ENCODE measurements at regions not wholly inside any gene's neighbourhood (a gene's known extent, or its start where the extent isn't known, plus 50 kb on each side); places are given as distances from the start of the nearest gene placed in this dataset.
A peak's percentile ranks its signal among the peaks of the same experiment; 100 is the strongest.

DNA sequence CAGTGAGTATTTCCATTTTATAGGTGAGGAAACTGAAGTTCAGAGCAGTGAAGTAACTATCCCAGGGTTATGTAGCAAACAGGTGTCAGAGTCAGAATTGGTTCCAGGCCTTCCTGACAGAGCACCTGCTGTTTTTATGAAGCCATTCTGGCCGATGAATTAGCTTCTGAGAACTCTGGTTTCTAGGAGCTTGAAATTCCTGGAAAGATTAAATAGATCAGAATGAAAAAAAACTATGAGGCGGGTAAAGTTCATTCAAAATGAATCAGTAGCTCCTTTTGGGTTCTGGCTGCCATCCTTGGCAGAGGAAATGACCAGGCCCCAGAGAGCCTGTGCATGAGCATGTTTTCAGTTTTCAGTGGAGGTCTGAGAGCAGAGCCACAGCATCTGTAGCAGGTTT, 59.3 kb upstream of the CFAP161 start:
- CTCF ChIA-PET = interaction anchor here (1.6 to 1.8 kb wide), 2 partner anchors 24 to 191 kb away, joined by 5 to 9 read pairs; no protein-coding TSS in a partner anchor
- POLR2A ChIA-PET = interaction anchor here (1.0 to 3.1 kb wide), 2 partner anchors 36 to 74 kb away, joined by 3 to 20 read pairs; partner anchors contain the start of gene TLNRD1

DNA sequence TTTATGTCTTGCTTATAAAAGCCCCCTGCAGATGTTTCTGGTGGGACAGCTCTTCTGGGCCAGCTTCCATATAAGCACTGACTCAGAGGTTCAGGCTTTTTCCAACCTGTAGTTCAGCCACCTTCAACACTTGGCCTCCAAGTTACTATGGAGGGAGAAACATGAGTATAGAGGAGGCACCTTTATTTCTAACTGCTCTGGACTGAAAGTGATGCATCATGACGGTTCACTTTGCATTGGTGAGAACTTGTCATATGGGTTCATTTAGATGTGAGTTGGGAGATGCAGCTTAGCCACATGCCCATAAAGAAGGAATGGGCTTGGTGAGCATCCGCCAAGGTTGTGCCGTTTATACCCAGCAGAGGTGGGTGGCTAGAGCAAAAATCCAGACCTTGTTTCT, 58.8 kb upstream of the CFAP161 start:
- Mint-ChIP-seq H3K27me3 (peaks cover 3% of the 10 kb centered on the region), H3K4me1 (peaks cover 36% of the 10 kb centered on the region), H3K4me3 (no peak overlapping the region), H3K36me3 (ENCODE audit: low read depth) (peaks cover 7% of the 10 kb centered on the region), H3K9me3 (peaks cover 10% of the 10 kb centered on the region), H3K27ac (peak overlapping the region; percentile 73)
- no peak for DNase-seq
- CTCF ChIA-PET = interaction anchor here (1.6 to 1.8 kb wide), 2 partner anchors 24 to 191 kb away, joined by 5 to 9 read pairs; no protein-coding TSS in a partner anchor
- POLR2A ChIA-PET = interaction anchor here (1.0 to 3.1 kb wide), 2 partner anchors 36 to 74 kb away, joined by 3 to 20 read pairs; partner anchors contain the start of gene TLNRD1

More for the DNA sequence above, 59.3 kb upstream of the CFAP161 start:
- peak overlapping the region; percentile 73 for H3K27ac Mint-ChIP-seq
- peaks cover 7% of the 10 kb centered on the region for H3K36me3 Mint-ChIP-seq (ENCODE audit: low read depth)
- no peak for DNase-seq
- H3K27me3 Mint-ChIP-seq = peaks cover 3% of the 10 kb centered on the region
- peaks cover 9% of the 10 kb centered on the region for H3K9me3 Mint-ChIP-seq
- peaks cover 36% of the 10 kb centered on the region for H3K4me1 Mint-ChIP-seq
- H3K4me3 Mint-ChIP-seq = no peak overlapping the region

GRCh38 chr15:81080996-81081395, 53.1 kb upstream of the CFAP161 start:
- CTCF ChIA-PET = interaction anchor here (1.2 kb wide), 1 partner anchor 185 kb away, joined by 3 read pairs; no protein-coding TSS in a partner anchor
- DNase-seq = no peak

DNA sequence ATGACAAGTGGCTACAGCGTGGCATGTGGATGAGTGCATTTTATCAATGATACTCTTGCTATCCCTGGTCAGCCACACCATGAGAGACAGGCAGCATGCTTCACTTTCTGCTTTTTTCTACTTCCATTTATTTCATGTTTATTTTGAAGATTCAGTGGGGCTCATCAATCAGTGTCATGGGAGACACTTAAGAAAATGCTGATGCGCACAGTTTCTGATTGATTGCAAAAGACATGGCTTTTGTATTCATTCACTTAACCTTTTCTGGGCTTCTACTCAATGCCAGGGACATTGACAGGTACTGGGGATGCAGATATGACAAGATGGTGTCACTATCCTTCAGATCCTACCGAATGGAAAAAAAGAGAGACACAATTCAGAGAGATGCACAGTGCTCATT, 50.9 kb upstream of the CFAP161 start:
- POLR2A ChIA-PET = no interaction called here

More at GRCh38 chr15:81080996-81081395, 53.1 kb upstream of the CFAP161 start:
- POLR2A ChIA-PET = no interaction called here
- Mint-ChIP-seq H3K36me3 (ENCODE audit: low read depth) (peaks cover 2% of the 10 kb centered on the region), H3K4me3 (no peak overlapping the region), H3K9me3 (peaks cover 3% of the 10 kb centered on the region), H3K27ac (no peak overlapping the region), H3K27me3 (no peaks in the 10 kb centered on the region), H3K4me1 (peaks cover 20% of the 10 kb centered on the region)

More for the DNA sequence above, 50.9 kb upstream of the CFAP161 start:
- H3K9me3 Mint-ChIP-seq = peaks cover 3% of the 10 kb centered on the region
- CTCF ChIA-PET = no interaction called here
- no peak for DNase-seq
- H3K4me3 Mint-ChIP-seq = no peak overlapping the region
- peaks cover 2% of the 10 kb centered on the region for H3K36me3 Mint-ChIP-seq (ENCODE audit: low read depth)
- peaks cover 21% of the 10 kb centered on the region for H3K4me1 Mint-ChIP-seq
- H3K27me3 Mint-ChIP-seq = peaks cover 7% of the 10 kb centered on the region
- no peak overlapping the region for H3K27ac Mint-ChIP-seq

Data from activated CD4-positive, alpha-beta memory T cell treated with anti-CD3 and anti-CD28 coated beads, Interleukin-2, amount 10 ng/mL, durations not matched to agents 7 days and 5 days (primary cell).